ENCODE measurements at regions not wholly inside any gene's neighbourhood (a gene's known extent, or its start where the extent isn't known, plus 50 kb on each side); places are given as distances from the start of the nearest gene placed in this dataset.

DNA sequence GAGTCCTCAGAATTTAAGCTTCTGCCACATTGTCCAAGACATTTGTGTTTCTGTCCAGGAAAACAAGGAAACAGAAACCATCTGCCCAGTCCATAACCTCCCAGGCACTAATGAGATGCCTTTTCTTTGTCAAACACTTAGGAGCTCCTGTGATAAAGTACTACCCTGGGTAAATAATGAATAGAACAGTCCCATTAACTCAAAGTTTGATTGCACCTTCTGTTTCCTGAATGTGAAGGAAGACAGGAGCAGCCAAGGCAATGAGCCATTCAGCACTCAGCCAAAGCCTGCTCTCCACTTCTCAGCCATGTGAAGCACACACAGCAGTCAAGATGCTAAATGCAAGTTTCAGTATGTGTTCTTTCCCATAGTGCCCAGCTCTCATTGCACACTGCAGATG is 199.8 kb downstream of the SEC16B start:
- no peak for TF ChIP-seq CTCF (IDR thresholded peaks at IDR 0.05)

GRCh38 chr1:177755851-177756560 is 213.9 kb downstream of the SEC16B start:
- no peak for TF ChIP-seq CTCF (IDR thresholded peaks at IDR 0.05)

- TF ChIP-seq CTCF (IDR thresholded peaks at IDR 0.05), result no peak
Observed at GRCh38 chr1:177754603-177755002, 215.3 kb downstream of the SEC16B start.

- TF ChIP-seq CTCF (IDR thresholded peaks at IDR 0.05), result no peak
Observed at GRCh38 chr1:177753655-177754054, 216.2 kb downstream of the SEC16B start.

GRCh38 chr1:177748080-177748801 is 221.6 kb downstream of the SEC16B start:
- TF ChIP-seq CTCF (IDR thresholded peaks at IDR 0.05), result no peak

DNA sequence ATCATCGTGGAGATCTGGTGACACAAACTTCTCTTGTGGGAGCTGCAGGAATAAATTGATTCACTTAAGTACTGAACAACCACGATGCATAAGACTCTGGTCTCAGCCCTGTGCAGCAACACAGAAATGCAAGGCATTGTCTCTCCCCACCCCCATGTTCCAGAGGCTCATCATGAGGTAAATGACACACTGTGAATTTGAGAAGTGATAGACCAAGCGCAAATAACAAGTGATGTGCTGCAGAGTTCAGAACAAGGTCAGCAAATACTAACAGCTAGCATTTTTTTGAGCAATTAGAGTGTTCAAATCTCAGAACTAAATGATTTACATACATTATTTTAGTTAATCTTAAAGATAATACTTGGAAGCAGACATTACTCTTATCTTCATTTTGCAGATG is 223.7 kb downstream of the SEC16B start:
- TF ChIP-seq CTCF (IDR thresholded peaks at IDR 0.05), result no peak

GRCh38 chr1:177744906-177745305 is 225.0 kb downstream of the SEC16B start:
- TF ChIP-seq CTCF (IDR thresholded peaks at IDR 0.05), result no peak

Data from LNCAP (cell line).